Kidney epithelial cell (primary cell): ENCODE measurements at regions not wholly inside any gene's neighbourhood (a gene's known extent, or its start where the extent isn't known, plus 50 kb on each side); places are given as distances from the start of the nearest gene placed in this dataset.

Experiments used
- DNase-seq: peaks from one replicate; pipeline ENCODE4 v3.0.0-alpha.2; 2010; ENCODE audit warnings: low read depth
- H3K27me3 ChIP-seq: 2 replicates; pipeline ENCODE4 v1.6.0; 2011; ENCODE audit warnings: low read length; ENCODE audit not compliant: control insufficient read depth, insufficient read depth
- H3K36me3 ChIP-seq: 2 replicates; pipeline ENCODE4 v1.5.1; 2011; ENCODE audit warnings: low read length; ENCODE audit not compliant: control insufficient read depth, insufficient read depth
- H3K4me3 ChIP-seq: 2 replicates; pipeline ENCODE4 v1.5.1; 2011; ENCODE audit warnings: low read depth, mild to moderate bottlenecking, control low read depth, low read length
- TF ChIP-seq, protein P1 (sequence below): IDR thresholded peaks from 2 replicates; pipeline ENCODE4 v1.5.1; 2011; ENCODE audit warnings: mild to moderate bottlenecking, moderate library complexity, low read length, control low read depth, inconsistent platforms; ENCODE audit not compliant: insufficient read depth, poor library complexity, severe bottlenecking

DNA sequence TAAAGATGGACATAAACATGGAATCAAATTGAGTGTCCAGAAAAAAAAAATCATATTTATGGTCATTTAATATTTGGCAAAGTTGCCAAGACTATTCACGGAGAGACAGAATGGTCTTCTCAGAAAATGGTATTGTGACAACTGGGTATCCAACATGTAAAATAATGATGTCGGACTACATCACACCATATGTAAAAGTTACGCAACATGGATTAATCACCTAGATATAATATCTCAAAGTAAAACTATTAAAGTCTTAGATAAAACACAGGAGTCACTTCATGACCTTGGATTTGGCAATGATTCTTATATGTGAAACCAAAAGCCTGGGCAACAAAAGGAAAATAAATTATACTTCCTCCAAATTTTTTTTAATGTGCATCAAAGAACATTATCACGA is 1591.7 kb upstream of the DDX18 start:
- no peaks in the 10 kb centered on the region for H3K27me3 ChIP-seq
- DNase-seq = no peak
- H3K36me3 ChIP-seq = no peaks in the 10 kb centered on the region
- H3K4me3 ChIP-seq = no peak overlapping the region
- TF ChIP-seq, protein P1, sequence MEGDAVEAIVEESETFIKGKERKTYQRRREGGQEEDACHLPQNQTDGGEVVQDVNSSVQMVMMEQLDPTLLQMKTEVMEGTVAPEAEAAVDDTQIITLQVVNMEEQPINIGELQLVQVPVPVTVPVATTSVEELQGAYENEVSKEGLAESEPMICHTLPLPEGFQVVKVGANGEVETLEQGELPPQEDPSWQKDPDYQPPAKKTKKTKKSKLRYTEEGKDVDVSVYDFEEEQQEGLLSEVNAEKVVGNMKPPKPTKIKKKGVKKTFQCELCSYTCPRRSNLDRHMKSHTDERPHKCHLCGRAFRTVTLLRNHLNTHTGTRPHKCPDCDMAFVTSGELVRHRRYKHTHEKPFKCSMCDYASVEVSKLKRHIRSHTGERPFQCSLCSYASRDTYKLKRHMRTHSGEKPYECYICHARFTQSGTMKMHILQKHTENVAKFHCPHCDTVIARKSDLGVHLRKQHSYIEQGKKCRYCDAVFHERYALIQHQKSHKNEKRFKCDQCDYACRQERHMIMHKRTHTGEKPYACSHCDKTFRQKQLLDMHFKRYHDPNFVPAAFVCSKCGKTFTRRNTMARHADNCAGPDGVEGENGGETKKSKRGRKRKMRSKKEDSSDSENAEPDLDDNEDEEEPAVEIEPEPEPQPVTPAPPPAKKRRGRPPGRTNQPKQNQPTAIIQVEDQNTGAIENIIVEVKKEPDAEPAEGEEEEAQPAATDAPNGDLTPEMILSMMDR = no peak

DNA sequence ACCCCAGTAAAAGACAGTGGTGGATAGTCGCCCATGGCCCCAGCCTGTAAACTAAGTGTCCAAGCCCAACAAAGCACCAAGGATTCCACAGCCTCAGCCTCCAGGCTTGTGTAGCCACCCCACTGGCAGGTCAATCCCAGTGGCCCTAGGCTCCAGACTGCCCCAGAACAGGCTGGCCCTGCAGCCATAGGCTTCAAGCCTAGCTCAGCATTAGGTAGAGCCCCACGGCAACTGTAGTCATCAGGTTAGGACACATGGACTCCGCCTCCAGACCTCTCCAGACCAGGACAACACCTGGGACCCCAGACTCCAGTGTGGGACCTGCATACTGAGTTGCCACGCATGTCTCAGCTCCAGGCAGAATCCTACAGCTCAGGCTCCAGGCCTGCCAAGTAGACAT is 1590.6 kb upstream of the DDX18 start:
- no peaks in the 10 kb centered on the region for H3K27me3 ChIP-seq
- no peaks in the 10 kb centered on the region for H3K36me3 ChIP-seq
- no peak for DNase-seq
- H3K4me3 ChIP-seq = no peak overlapping the region
- TF ChIP-seq, protein P1 = no peak

DNA sequence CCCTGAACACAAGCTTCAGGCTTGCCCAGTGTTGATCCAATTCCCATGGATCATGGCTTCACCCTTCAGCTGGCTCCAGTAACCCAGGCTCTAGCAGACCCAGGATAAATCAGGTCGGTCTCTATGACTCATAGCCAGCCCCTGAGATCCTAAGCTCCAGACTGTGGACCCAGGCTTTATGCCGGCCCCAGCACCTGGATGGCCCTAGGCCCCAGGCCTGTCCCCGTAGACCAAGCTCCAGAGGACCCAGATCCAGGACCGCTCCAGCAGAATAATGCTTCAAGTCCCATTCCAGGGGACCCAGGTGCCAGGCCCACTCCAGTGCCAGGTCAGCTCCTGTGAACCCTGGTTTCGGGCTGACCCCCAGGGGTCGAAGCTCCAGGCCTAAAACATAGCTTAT is 1589.9 kb upstream of the DDX18 start:
- TF ChIP-seq, protein P1 = no peak
- Histone ChIP-seq H3K27me3 (no peaks in the 10 kb centered on the region), H3K36me3 (no peaks in the 10 kb centered on the region), H3K4me3 (no peak overlapping the region)
- no peak for DNase-seq

DNA sequence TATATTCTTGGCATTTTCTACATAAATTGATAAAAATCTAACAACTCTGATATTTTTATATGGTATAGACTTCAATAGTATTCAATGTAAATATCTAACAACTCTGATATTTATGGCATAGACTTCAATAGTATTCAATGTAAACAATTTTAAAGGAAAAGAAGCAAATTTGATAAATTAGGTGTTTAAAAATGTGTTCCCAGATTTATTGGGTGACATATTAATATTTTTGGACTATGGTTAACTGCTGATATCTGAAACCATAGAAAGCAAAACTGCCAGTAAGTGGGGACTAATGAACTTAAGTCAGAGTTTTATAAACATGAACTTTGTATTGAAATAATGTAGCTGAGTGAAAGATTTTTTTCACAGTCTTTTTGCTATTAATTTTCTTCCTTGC is 1576.0 kb upstream of the DDX18 start:
- no peak for DNase-seq
- Histone ChIP-seq H3K4me3 (no peak overlapping the region), H3K36me3 (no peaks in the 10 kb centered on the region), H3K27me3 (no peaks in the 10 kb centered on the region)
- TF ChIP-seq, protein P1 = no peak

DNA sequence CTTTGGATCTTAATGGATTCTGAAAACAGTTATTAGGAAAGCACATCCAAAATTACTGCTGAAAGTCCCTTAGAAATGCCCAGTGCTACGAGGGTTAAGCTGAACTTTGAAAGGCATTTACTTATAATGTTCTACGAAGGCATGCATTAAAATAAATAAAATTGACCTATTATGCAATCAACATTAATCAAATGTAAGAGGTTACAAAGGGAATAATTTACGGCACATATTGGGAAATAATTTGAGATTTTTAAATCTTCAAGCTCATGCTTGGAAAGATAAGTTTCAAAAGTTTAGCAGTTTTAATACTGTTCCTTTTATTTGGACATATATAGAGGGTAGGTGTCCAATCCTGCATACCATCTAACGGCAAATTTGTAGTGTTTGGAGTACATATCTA is 1564.1 kb upstream of the DDX18 start:
- DNase-seq = no peak
- TF ChIP-seq, protein P1 = no peak
- no peaks in the 10 kb centered on the region for H3K27me3 ChIP-seq
- no peak overlapping the region for H3K4me3 ChIP-seq
- no peaks in the 10 kb centered on the region for H3K36me3 ChIP-seq

DNA sequence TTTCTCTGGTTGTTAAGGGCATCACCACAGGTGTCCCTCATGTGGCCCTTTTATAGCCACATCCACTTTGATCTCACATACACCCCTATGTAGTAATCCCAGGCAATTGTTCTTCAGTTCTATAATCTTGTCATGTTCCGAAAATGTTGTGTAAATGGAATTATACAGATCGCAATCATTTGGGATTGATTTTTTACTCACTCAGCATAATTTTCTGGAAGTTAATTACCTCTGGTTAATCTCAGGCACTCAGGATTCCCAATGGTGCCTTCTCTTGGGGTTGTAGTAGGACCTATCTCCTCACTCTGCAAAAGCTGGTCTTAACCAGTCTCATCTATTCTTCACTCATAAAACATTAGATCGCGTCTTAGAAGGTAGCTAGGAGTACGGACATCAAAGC is 1549.6 kb upstream of the DDX18 start:
- no peak for DNase-seq
- Histone ChIP-seq H3K27me3 (no peaks in the 10 kb centered on the region), H3K36me3 (no peaks in the 10 kb centered on the region), H3K4me3 (no peak overlapping the region)
- TF ChIP-seq, protein P1 = no peak
